HG02970 (cell line): ENCODE measurements at regions not wholly inside any gene's neighbourhood (a gene's known extent, or its start where the extent isn't known, plus 50 kb on each side); places are given as distances from the start of the nearest gene placed in this dataset.

Source experiments
- ATAC-seq: cut with Tn5 transposase; IDR thresholded peaks from one replicate; pipeline ENCODE4 v1.9.1; 2021; ENCODE audit warnings: mild to moderate bottlenecking, moderate library complexity, moderate number of reproducible peaks; ENCODE audit not compliant: unreplicated experiment, low FRiP score

DNA sequence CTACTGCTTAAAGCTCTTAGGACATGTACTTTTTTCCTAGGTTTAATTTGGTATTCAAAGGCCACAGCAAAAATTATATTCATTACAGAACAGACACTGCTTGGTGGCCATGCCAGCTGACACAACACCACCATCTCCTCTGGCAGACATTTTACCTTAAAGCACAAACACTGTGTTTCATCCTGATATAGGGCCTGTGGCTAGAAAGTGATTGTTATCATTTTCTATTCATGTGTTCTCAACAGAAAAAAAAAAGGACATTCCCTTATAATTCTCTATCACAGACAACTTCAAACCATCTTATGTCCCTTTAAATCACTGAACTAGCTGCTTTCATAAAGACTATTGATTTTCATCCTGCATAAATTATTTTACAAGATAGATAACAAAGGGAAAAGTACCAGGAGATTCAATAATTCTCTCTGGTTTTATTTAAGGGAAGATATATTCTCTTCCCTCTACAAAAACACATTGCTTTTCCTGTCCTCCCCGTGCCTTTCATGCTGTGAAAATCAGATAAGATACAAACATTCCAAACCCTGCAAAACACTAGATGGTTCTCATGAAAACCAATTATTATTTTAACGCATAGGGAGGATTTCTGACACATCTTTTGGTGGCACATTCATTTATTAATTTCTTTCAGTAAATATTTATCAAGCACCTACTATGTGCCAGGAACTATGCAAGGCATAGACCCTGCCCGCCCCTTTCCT lies 139.3 kb upstream of the TMCC3 start:
- no peak for ATAC-seq

DNA sequence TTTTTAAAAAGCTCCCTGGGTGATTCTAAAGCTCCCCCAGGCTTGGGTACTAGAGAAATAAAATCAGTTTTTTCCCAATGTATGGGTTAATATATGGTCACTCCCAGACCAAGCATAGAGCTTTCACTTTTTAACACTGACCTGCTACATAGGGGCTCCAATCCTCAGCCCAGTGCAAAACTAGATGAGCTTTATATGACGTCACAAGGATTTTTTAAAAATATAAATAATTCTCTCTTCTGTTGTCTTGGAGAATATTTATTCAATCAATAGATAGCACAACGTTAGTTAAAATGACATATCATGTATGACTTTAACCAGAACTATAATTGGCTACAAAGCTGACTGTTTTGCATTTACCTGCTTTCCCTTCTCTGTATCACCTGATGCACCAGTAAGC lies 137.9 kb upstream of the TMCC3 start:
- no peak for ATAC-seq

DNA sequence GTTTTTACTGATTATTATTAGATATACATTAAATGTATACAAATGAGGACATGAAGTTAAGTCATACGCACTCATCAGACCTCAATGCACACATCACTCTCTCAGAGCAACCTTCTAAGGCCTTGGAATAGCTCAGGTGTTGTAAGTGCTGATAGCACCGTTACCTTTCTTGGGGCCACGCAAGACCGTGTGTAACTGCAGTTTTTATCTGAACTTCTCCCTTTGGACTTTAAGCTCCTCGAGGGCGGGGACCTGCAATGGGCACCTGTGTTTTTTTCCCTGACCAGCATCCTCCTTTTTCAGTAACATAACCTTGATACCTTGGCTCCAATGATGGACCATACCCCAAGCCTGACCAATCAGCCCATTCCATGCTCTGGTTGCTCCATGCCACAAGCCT lies 136.5 kb upstream of the TMCC3 start:
- ATAC-seq = no peak

DNA sequence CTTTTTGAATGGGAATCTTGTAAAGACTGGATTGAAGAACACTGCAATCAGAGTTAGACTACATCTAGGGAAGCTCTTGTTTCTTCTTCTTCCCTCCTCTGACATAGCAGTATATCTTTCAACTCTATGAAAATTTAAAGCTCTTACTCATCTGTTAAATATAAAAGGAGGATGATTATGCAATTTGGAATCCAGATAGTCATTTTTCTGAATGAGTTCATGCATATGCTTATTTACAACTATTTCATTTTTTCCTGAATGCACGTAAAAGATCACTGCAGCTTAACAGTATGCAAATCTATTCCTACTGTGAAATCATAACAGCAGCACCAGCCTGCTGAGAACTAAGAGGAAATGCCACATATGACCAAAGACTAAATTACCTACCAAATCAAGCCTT lies 133.5 kb upstream of the TMCC3 start:
- no peak for ATAC-seq

DNA sequence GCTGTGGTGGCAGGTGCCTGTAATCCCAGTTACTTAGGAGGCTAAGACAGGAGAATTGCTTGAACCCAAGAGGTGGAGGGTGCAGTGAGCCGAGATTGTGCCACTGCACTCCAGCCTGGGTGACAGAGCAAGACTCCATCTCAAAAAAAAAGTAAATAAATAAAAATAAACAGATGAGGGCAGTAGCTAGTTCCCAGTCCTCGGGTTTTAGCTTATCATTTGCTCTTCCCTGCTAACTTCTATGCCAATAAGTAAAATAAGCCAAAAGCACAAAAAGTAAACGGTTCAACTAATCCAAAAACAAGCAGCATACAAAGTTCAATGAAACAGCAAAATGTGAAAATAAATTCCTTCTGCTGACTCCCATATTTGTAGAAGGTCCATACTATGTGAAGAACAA lies 133.0 kb upstream of the TMCC3 start:
- ATAC-seq = no peak

DNA sequence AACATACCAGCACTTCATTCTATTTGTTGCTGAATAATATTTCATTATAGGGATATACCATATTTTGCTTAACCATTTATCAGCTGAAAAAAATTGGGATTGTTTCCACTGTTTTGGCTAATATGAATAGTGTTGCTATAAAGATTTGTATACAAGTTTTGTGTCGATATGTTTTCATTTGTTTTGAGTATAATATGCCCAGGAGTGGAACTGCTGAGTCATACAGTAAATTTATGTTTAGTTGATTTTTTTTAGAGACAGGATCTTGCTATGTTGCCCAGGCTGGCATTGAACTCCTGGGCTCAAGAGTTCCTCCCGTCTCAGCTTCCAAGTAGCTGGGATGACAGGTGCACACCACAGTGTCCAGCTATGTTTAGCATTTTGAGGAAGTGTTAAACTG lies 131.5 kb upstream of the TMCC3 start:
- no peak for ATAC-seq

DNA sequence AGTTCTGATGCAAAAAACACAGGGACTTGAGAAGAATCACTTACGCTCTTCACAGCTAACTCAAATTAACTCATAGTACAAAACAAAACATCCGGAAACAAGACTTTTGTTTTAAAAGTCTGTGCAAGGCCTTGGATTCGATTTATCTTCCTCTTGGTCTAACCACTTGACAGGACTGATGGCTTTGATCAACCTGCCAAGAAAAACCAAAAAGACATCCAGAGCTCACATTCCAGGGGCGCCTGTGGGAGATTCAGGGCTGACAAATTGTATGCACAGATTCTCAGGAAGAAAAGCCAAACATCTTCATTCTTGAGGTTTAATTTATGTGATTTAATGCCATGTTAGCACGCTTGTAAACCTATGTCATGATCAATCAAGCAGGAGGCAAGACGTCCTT lies 129.1 kb upstream of the TMCC3 start:
- no peak for ATAC-seq

DNA sequence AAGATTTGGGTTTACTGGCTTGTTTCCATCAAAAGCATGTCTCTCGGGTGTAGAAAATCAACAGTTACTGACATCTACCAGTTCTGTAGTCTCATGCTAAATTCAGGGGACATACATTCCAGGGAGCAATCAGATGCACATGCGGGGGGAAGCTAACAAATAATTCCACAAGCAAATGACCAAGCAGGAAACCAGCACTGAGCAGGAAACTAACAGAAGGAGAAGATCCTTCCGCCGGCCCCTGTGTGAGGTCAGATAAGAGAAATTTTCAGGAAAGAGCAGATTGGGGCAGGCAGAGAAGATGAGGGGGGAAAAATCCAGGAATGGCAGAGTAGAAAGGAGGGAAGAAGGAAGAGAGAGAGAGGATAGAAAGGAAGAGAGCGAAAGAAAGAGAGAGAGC lies 127.6 kb upstream of the TMCC3 start:
- no peak for ATAC-seq

DNA sequence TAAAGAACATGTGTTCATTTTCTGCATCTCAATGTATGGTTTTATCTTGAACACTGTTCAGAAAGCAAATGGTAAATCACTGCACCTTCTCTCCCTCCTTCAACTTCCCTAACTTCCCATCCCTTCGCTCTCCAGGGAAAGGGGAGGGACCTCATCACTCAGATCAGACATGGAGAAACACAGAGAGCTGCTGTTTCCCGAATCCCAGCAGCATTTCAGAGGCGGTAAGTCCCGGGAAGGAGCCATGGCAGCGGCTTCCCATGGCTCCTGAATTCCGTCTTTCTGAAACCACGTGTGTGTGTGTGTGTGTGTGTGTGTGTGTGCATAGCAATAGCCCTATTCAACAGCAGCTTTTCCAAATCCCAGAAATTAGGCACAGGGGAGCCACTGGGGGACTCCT lies 125.4 kb upstream of the TMCC3 start:
- no peak for ATAC-seq

DNA sequence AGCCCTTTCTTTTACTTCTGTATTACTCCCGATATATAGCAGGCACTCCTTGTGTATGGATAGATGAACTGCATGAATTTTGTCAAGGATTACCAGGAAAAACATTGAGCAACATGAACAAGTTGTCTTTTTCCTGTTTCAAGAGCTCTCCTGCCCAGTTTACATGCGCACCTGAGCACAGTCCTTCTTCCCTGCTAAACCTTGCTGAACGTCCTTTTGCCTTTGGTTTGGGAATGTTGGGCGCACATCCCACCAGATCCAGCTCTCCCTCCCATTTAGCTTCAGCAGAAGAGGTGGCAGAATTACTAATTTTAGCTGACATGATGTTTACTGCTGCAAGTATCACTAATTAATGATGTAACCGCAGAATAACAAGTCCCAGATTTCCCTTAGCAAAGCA lies 121.4 kb upstream of the TMCC3 start:
- no peak for ATAC-seq

DNA sequence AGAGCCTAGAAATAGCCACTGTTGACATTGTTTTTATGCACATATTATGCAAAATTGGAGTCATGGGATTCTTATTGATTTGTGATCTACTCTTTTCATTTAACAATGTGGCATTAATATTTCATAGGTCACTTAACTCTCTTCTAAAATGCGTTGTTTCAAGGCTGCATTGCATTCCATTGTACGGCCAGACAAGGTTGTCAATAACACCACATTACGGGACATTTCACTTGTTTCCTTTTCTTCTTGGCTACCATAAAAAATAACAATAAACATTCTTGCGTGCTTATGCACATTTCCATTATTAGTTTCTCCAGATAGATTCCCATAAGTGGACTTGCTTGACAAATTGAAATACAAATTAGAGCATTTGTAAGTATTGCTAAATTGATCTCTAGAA lies 120.8 kb upstream of the TMCC3 start:
- no peak for ATAC-seq

DNA sequence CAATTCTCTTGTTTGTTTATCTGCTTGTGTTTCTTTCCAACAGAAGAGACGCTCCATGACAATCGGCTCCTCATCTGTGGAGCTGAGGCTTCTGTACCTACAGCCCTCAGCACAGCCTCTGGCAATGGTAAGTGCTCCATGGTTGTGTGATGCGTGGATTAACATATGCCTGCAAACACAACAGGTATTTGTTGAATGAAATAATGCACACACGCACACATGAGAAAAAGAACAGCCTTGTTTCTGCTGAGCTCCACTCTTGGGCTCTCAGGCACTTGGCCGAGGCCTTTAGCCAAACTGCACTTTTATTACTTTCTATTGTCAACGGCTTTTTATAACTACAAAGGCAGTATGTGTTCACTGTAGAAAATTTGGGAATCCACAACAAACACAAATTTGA lies 120.4 kb upstream of the TMCC3 start:
- no peak for ATAC-seq

DNA sequence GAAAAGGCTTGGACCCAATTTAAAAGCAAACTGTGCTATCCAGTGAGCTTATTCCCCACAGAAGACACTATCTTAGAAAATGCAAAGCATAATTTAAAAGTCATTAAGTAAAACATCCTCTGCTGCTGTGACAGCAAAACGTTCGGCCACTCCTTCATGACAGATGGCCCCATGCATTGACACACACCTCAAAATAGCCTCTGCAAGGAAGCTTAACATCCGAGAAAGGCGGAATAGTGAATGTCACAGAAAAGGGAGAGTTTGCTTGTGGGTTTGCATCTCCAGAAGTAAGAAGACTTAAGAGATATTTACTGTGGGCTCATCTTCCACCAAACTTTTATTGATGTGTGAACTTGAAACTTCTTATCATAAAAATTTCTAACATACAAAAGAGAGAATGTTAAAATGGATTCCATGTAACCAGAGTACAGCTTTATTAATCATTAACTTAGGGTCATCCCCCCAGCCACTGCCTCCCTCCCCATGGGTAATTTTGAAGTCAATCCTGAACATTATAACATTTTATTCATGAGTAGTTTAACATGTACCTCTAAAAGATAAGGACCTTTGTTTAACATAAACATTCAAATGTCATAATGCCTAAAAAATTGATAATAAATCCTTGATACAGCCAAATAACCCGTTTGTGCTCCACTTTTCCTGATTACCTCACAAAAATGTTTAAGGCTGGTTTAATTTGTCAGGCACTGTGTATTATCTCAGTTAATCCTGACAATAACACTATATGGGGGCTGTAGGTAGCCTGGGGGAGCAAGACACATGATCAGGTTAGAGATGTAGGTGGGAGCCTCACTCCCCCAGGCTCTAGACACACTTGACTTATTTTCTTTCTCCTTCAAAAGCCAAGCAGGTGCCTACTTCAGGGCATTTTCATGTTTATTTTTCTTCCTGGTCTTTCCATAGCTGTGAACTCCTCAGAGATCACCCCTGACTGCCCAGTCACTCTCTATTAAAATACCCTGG lies 119.7 kb upstream of the TMCC3 start:
- ATAC-seq = no peak

DNA sequence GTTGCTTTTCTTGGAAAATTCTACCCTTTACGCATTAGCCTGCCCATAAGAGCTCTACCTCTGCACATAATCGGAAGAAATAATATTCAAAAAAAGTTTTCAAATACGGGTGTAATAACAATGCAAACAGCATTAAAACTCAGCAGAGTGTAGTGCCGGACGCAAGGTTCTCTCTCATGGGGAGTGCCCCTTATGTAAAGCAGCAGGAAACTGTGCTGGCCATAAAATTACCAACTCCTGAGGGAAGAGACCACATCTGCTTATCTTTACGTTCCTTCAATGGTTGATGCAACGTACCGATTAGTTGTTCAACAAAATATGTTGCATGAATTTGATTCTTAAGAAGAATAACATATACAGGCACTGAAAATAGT lies 118.7 kb upstream of the TMCC3 start:
- ATAC-seq = peak; percentile 48

DNA sequence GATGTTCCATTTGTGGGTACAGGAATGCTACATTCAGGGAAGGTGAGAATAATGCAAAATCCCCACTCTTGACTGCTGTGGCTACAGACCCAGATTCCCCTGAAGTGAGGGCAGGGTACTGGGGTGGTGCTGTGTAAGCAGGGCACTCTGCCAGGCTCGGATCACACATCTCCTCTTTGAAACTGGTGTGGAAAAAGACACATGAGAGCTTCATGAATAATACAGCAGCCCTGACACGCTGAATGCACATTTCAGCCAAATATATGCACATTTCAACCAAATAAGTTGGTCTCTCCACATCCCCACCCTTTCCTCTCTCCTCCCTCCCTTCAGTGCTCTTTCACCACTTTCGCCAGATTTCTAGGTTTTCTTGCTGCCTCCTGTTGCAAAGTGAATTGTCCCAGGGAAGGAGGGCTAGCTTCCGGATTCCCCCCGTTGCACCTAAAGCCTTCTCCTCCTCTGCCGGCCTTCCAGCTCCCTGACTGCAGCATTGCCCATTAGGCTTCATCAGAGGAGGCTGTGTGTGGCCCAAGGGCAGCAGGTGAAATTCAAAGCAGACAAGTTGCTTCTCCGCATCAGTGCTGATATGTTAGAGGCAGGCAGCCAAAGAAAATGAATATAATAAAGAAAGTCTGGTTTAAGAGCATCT lies 118.2 kb upstream of the TMCC3 start:
- ATAC-seq = peak; percentile 35

DNA sequence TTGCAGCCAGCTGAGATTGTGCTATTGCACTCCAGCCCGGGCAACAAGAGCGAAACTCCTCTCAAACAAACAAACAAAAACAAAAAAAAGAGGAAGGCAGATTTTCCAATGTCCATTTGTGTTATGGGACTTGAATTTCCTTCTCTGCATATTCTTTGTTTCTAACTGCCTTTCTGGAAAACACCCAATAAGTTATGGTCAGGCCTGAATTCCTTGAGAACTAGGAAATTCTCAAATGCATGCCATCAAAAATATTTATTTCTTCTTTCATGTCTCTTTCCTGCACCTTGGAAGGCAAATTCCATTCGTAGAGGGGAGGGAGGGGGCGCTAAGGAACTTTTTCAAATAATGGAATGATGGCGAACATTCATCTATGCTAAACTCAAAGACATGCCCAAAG lies 117.6 kb upstream of the TMCC3 start:
- ATAC-seq = no peak

DNA sequence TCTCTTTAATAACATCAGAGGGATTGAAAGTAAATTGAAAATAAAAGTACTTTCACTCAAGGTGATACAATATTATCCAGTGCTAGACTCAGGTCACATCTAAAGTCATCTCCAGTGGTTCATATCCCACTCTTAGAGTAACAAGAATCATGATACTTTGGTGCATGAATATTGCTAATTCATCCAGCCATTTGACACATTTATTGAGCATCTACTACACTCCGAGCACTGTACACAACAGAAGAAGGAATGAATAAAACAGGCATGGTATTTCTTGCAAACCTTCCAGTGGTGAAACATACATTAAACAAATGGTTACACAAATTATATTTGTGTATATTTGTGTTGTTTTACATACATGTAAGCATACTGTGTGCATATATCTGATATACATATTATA lies 116.0 kb upstream of the TMCC3 start:
- ATAC-seq = no peak

DNA sequence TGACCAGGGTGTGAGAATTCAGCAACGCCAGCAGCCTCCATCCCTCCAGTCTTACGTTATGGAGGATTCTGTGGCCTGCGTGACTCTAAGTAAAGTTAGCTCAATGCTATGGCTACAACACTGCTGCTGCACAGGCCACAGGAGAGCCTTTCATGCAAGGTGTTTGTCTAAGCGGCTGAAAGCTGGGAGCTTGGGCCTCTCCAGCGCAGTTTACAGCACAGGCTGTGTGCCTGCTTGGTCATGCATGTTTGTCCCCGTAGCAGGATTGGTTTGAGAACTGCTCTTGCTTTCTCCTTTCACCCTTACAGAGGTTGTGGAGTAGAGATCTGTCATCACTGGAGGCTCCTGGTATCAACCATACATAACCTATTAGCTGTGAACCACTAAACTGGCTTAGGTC lies 113.1 kb upstream of the TMCC3 start:
- ATAC-seq = no peak

DNA sequence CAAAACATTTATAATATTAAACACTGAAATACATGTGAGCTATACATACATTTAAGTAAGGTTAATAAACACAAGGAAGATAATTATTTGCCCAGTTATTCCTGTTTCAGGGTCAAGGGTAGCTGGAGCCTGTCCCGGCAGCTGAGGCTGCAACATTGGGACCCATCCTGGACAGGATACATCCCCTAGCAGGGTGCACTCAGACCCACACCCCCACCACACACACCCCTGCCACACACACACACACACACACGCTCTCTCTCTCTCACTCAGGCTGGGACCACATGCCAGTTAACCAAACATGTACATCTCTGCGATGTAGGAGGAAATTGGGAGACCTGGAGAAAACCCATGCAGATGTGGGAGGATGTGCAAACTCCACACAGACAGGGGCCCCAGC lies 112.6 kb upstream of the TMCC3 start:
- ATAC-seq = no peak

DNA sequence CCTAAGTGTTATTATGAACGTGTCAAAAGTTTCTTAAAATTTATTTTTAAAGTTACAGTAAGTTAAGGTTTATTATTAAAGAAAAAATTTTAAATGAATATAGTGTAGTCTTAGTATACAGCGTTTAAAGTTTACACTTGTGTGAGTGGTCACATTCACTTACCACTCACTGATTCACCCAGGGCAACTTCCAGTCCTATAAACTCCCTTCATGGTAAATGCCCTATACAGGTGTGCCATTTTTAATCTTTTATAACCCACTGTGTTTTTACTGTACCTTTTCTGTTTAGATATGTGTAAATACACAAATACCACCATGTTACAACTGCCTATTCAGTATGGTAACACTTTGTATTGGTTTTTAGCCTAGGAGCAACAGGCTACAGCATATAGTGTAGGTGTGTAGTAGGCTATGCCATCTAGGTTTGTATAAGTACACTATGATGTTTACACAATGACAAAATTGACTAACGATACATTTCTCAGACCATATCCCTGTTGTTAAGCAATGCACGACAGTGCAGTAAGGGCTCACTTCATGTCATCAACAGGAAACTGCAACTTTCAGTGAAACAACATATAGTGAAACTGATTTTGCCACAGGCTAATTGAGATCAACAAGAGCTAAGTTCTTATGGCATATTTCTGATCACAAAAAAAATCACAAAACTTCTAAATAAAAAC lies 112.0 kb upstream of the TMCC3 start:
- ATAC-seq = no peak

DNA sequence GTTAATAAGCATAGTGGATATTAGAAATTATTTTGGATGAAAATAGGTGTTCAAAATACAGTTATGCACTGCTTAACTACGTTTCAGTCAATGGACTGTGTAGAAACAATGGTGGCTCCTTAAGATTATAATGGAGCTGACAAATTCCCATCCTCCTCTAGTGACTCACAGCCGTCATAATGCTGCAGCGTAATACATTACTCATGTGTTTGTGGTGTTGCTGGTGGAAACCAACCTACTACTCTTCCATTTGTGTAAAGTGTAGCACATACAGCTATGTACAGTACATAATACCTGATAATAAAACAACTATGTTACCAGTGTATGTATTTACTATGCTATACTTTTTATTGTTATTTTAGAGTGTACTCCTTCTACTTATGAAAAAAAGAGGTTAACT lies 111.2 kb upstream of the TMCC3 start:
- no peak for ATAC-seq
